ENCODE measurements at regions not wholly inside any gene's neighbourhood (a gene's known extent, or its start where the extent isn't known, plus 50 kb on each side); places are given as distances from the start of the nearest gene placed in this dataset.

DNA sequence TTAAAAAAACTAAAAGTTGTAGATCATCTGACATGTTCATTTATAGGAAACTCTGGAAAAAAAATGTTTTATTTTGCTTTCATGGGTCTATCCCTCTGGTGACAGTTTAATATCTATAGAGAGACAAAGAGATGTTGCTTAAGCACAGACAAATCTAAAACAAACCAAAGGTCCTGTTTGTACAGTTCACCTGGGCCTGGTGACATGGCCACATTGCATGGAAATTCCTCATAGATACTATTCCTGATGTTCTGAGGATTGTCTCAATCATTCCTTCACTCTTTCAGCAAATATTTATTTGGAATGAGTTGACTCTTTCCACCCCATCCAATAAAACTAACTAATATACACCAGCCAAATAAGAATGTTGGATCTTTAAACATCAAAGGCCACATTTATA lies 259.1 kb upstream of the NOCT start:
- Histone ChIP-seq H3K9me3 (ENCODE audit: control insufficient read depth, low read length) (no peaks in the 10 kb centered on the region), H3K4me3 (ENCODE audit: low read depth, low read length) (no peak overlapping the region), H3K27me3 (ENCODE audit: control insufficient read depth, insufficient read depth, low read length) (no peaks in the 10 kb centered on the region), H3K4me1 (peaks cover 7% of the 10 kb centered on the region), H3K36me3 (ENCODE audit: control insufficient read depth, insufficient read depth, low read length) (no peaks in the 10 kb centered on the region), H2AFZ (no peak overlapping the region), H3K4me2 (ENCODE audit: low read length) (no peak overlapping the region), H3K27ac (no peak overlapping the region), H3K79me2 (no peaks in the 10 kb centered on the region), H3K9ac (no peak overlapping the region)
- TF ChIP-seq, protein P1, sequence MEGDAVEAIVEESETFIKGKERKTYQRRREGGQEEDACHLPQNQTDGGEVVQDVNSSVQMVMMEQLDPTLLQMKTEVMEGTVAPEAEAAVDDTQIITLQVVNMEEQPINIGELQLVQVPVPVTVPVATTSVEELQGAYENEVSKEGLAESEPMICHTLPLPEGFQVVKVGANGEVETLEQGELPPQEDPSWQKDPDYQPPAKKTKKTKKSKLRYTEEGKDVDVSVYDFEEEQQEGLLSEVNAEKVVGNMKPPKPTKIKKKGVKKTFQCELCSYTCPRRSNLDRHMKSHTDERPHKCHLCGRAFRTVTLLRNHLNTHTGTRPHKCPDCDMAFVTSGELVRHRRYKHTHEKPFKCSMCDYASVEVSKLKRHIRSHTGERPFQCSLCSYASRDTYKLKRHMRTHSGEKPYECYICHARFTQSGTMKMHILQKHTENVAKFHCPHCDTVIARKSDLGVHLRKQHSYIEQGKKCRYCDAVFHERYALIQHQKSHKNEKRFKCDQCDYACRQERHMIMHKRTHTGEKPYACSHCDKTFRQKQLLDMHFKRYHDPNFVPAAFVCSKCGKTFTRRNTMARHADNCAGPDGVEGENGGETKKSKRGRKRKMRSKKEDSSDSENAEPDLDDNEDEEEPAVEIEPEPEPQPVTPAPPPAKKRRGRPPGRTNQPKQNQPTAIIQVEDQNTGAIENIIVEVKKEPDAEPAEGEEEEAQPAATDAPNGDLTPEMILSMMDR (IDR thresholded peaks at IDR 0.05) = no peak

GRCh38 chr4:138751309-138751708 lies 264.3 kb upstream of the NOCT start:
- Histone ChIP-seq H3K79me2 (no peaks in the 10 kb centered on the region), H3K9ac (no peak overlapping the region), H3K9me3 (ENCODE audit: control insufficient read depth, low read length) (no peaks in the 10 kb centered on the region), H3K36me3 (ENCODE audit: control insufficient read depth, insufficient read depth, low read length) (no peaks in the 10 kb centered on the region), H3K4me1 (no peaks in the 10 kb centered on the region), H3K4me2 (ENCODE audit: low read length) (no peak overlapping the region), H3K4me3 (ENCODE audit: low read depth, low read length) (no peak overlapping the region), H3K27me3 (ENCODE audit: control insufficient read depth, insufficient read depth, low read length) (no peaks in the 10 kb centered on the region), H3K27ac (no peak overlapping the region), H2AFZ (no peak overlapping the region)
- TF ChIP-seq, protein P1 (IDR thresholded peaks at IDR 0.05) = no peak

GRCh38 chr4:138749303-138749702 lies 266.3 kb upstream of the NOCT start:
- Histone ChIP-seq H3K79me2 (no peaks in the 10 kb centered on the region), H2AFZ (no peak overlapping the region), H3K9ac (no peak overlapping the region), H3K4me3 (ENCODE audit: low read depth, low read length) (no peak overlapping the region), H3K36me3 (ENCODE audit: control insufficient read depth, insufficient read depth, low read length) (no peaks in the 10 kb centered on the region), H3K9me3 (ENCODE audit: control insufficient read depth, low read length) (no peaks in the 10 kb centered on the region), H3K27me3 (ENCODE audit: control insufficient read depth, insufficient read depth, low read length) (no peaks in the 10 kb centered on the region), H3K4me1 (no peaks in the 10 kb centered on the region), H3K4me2 (ENCODE audit: low read length) (no peak overlapping the region), H3K27ac (no peak overlapping the region)
- TF ChIP-seq, protein P1 (IDR thresholded peaks at IDR 0.05) = no peak

DNA sequence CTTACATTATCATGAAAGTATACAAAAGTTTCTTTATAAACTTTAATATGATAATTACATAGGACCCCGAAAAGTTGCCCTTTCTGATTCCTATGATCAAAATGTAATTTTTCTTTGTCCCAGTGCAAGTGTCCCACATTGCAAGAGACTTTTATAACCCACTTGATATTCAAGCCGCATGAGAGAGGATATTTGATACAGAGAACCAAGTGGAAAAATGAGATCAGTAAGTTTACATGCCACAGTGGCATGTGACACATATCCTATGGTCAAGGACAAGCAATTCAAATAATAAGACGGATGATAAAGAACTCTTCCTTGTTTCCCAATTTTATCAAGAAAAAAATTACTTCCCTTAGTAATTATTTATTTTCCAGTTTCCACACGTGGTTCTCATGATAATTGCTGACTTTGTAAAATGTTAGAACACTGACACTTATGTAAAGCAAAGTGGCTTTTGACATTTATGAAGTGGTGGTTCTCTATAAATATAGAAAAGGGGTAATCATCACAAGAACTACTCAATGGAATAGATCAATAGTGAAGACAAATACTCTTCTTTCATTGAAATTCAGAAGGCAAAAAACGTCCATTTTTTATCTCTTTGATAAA lies 273.7 kb upstream of the NOCT start:
- Histone ChIP-seq H3K27me3 (ENCODE audit: control insufficient read depth, insufficient read depth, low read length) (no peaks in the 10 kb centered on the region), H3K79me2 (no peaks in the 10 kb centered on the region), H3K36me3 (ENCODE audit: control insufficient read depth, insufficient read depth, low read length) (no peaks in the 10 kb centered on the region), H3K4me3 (ENCODE audit: low read depth, low read length) (no peak overlapping the region), H3K4me2 (ENCODE audit: low read length) (peak overlapping the region; percentile 14), H3K4me1 (peaks cover 2% of the 10 kb centered on the region), H2AFZ (no peak overlapping the region), H3K27ac (peak overlapping the region; percentile 63), H3K9me3 (ENCODE audit: control insufficient read depth, low read length) (no peaks in the 10 kb centered on the region), H3K9ac (no peak overlapping the region)
- TF ChIP-seq, protein P1 (IDR thresholded peaks at IDR 0.05) = no peak

Measured in parathyroid adenoma (tissue), 2 donors.